ENCODE measurements at regions not wholly inside any gene's neighbourhood (a gene's known extent, or its start where the extent isn't known, plus 50 kb on each side); places are given as distances from the start of the nearest gene placed in this dataset.

DNA sequence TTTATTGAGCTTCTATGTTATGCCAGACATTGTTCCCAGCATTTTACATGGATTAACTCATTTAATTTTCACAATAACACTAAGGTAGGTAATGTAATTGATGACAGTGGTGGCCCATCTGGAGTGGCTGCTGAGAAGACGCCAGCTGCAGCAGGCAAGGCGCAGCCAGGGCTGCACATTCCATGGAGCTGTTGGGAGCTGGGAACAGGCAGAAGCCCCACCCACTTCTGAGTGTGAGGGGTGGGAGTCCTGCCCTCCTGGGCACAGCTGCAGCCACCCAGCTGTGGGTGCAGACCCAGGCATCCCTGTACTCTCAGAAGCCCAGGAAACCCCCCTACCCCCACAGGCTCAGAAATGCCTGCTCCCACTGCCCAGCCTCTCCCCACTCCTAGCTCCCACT lies 183.3 kb downstream of the DEPDC1B start:
- TF ChIP-seq, protein P1, sequence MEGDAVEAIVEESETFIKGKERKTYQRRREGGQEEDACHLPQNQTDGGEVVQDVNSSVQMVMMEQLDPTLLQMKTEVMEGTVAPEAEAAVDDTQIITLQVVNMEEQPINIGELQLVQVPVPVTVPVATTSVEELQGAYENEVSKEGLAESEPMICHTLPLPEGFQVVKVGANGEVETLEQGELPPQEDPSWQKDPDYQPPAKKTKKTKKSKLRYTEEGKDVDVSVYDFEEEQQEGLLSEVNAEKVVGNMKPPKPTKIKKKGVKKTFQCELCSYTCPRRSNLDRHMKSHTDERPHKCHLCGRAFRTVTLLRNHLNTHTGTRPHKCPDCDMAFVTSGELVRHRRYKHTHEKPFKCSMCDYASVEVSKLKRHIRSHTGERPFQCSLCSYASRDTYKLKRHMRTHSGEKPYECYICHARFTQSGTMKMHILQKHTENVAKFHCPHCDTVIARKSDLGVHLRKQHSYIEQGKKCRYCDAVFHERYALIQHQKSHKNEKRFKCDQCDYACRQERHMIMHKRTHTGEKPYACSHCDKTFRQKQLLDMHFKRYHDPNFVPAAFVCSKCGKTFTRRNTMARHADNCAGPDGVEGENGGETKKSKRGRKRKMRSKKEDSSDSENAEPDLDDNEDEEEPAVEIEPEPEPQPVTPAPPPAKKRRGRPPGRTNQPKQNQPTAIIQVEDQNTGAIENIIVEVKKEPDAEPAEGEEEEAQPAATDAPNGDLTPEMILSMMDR (conservative IDR thresholded peaks at IDR 0.05): no peak
- no peak for TF ChIP-seq ZFX (IDR thresholded peaks at IDR 0.05)

Measured in C4-2B (cell line).